CD4-positive, alpha-beta memory T cell (primary cell): ENCODE measurements at regions not wholly inside any gene's neighbourhood (a gene's known extent, or its start where the extent isn't known, plus 50 kb on each side); places are given as distances from the start of the nearest gene placed in this dataset.

Experiments
- CTCF ChIA-PET: fragments of 350-600 bp; sonication (Branson Sonifier 250); formaldehyde crosslinking; loops from one replicate; lab custom pipeline; 2021; ENCODE audit warnings: inconsistent platforms; ENCODE audit not compliant: partially characterized antibody; lab: Charles Lee
- POLR2A ChIA-PET: fragments of 350-600 bp; sonication (Branson Sonifier 250); formaldehyde crosslinking; loops from one replicate; lab custom pipeline; 2021; ENCODE audit not compliant: partially characterized antibody; lab: Charles Lee
- DNase-seq, 5 donors: peaks; one replicate each; pipeline versions ENCODE4 v3.0.0 to v3.0.0-alpha.2; 2020 to 2022; ENCODE audit warnings: mixed read lengths in 1 of 5
- H3K27ac ChIP-seq: one replicate; pipeline ENCODE4 v1.7.0; 2013; ENCODE audit warnings: low read depth, low read length
- H3K27me3 ChIP-seq: 2 replicates; pipeline ENCODE4 v1.7.0; 2013; ENCODE audit warnings: mild to moderate bottlenecking, low read length, moderate library complexity; ENCODE audit not compliant: insufficient read depth
- H3K36me3 ChIP-seq: 2 replicates; pipeline ENCODE4 v1.7.0; 2013; ENCODE audit warnings: mild to moderate bottlenecking, low read length, moderate library complexity; ENCODE audit not compliant: insufficient read depth
- H3K4me1 ChIP-seq: 2 replicates; pipeline ENCODE4 v1.7.0; 2013; ENCODE audit warnings: mild to moderate bottlenecking, low read length, moderate library complexity; ENCODE audit not compliant: insufficient read depth
- H3K4me3 ChIP-seq, 2 donors: one replicate each; pipeline ENCODE4 v1.7.0; 2013; ENCODE audit warnings: low read length in 2 of 2, mild to moderate bottlenecking in 1 of 2
- H3K9me3 ChIP-seq, 2 donors: one replicate each; pipeline ENCODE4 v1.7.0; 2013; ENCODE audit warnings: low read length in 2 of 2, control low read depth in 1 of 2; ENCODE audit not compliant: control insufficient read depth in 1 of 2
- H3K27ac Mint-ChIP-seq, 7 donors: one replicate each; pipeline ENCODE4 v1.8.0; 2020 to 2021; ENCODE audit warnings: mixed read lengths in 7 of 7, mild to moderate bottlenecking in 6 of 7, inconsistent platforms in 3 of 7, moderate library complexity in 3 of 7
- H3K27me3 Mint-ChIP-seq, 2 donors: one replicate each; pipeline ENCODE4 v1.8.0; 2020 to 2021; ENCODE audit warnings: mixed read lengths in 2 of 2
- H3K36me3 Mint-ChIP-seq, 2 donors: one replicate each; pipeline ENCODE4 v1.8.0; 2020 to 2021; ENCODE audit warnings: mixed read lengths in 2 of 2, inconsistent platforms in 1 of 2, mild to moderate bottlenecking in 1 of 2
- H3K4me1 Mint-ChIP-seq, 4 donors: one replicate each; pipeline ENCODE4 v1.8.0; 2020 to 2021; ENCODE audit warnings: mixed read lengths in 4 of 4, mild to moderate bottlenecking in 1 of 4
- H3K4me3 Mint-ChIP-seq, 8 donors: one replicate each; pipeline ENCODE4 v1.8.0; 2020 to 2021; ENCODE audit warnings: mixed read lengths in 8 of 8, mild to moderate bottlenecking in 7 of 8, moderate library complexity in 6 of 8, inconsistent platforms in 3 of 8
- H3K9me3 Mint-ChIP-seq, 8 donors: one replicate each; pipeline ENCODE4 v1.8.0; 2020 to 2021; ENCODE audit warnings: mixed read lengths in 8 of 8, mild to moderate bottlenecking in 5 of 8, inconsistent platforms in 3 of 8, moderate library complexity in 1 of 8
- intact Hi-C: fragments of 100-400 bp; cut with micrococcal nuclease; formaldehyde crosslinking; loops from one replicate; pipeline ENCODE4 v1.15.1; 2023

GRCh38 chr2:30365201-30365600, 81.8 kb upstream of the LCLAT1 start:
- DNase-seq, result no peak
- ChIA-PET CTCF (interaction anchor here (2.0 kb wide), 1 partner anchor 157 kb away, joined by 6 read pairs; no protein-coding TSS in a partner anchor), POLR2A (interaction anchor here (1.1 kb wide), 1 partner anchor 82 kb away, joined by 3 read pairs; the partner anchor contains the start of gene LCLAT1)
- H3K27me3 Mint-ChIP-seq, result no peaks in the 10 kb centered on the region
- H3K36me3 Mint-ChIP-seq, result no peaks in the 10 kb centered on the region
- Histone ChIP-seq H3K4me1 (peaks cover 29% of the 10 kb centered on the region), H3K36me3 (no peaks in the 10 kb centered on the region), H3K9me3 (no peaks in the 10 kb centered on the region), H3K4me3 (no peak overlapping the region), H3K27ac (no peak overlapping the region), H3K27me3 (no peaks in the 10 kb centered on the region)
- no peaks in the 10 kb centered on the region for H3K9me3 Mint-ChIP-seq
- no peak overlapping the region for H3K4me3 Mint-ChIP-seq
- intact Hi-C loops, result no loop called here
- peaks cover 21 to 45% (median 29%) of the 10 kb centered on the region in 4 donors for H3K4me1 Mint-ChIP-seq
- no peak overlapping the region for H3K27ac Mint-ChIP-seq

GRCh38 chr2:30366199-30366691, 80.8 kb upstream of the LCLAT1 start:
- no peaks in the 10 kb centered on the region for H3K36me3 ChIP-seq
- peak in 4 of 5 donors; percentile 12 to 19 (median 19) for DNase-seq
- H3K4me3 Mint-ChIP-seq, result peak overlapping the region in 2 of 8 donors; percentile 18 to 25
- ChIA-PET POLR2A (interaction anchor here (1.1 to 1.4 kb wide), 2 partner anchors 13 to 81 kb away, joined by 3 read pairs; partner anchors contain the start of gene LCLAT1), CTCF (no interaction called here)
- H3K27ac ChIP-seq, result no peak overlapping the region
- H3K27ac Mint-ChIP-seq, result peak overlapping the region in 5 of 7 donors; percentile 3 to 60 (median 11)
- no peaks in the 10 kb centered on the region for H3K27me3 Mint-ChIP-seq
- H3K9me3 ChIP-seq, result no peaks in the 10 kb centered on the region
- intact Hi-C loops, result no loop called here
- peaks cover 24% of the 10 kb centered on the region for H3K4me1 ChIP-seq
- peaks cover 17 to 38% (median 24%) of the 10 kb centered on the region in 4 donors for H3K4me1 Mint-ChIP-seq
- no peaks in the 10 kb centered on the region for H3K36me3 Mint-ChIP-seq
- no peaks in the 10 kb centered on the region for H3K27me3 ChIP-seq
- H3K9me3 Mint-ChIP-seq, result no peaks in the 10 kb centered on the region
- no peak overlapping the region for H3K4me3 ChIP-seq

GRCh38 chr2:30367232-30368070, 79.6 kb upstream of the LCLAT1 start:
- Mint-ChIP-seq H3K9me3 (no peaks in the 10 kb centered on the region), H3K27me3 (no peaks in the 10 kb centered on the region), H3K36me3 (no peaks in the 10 kb centered on the region), H3K4me3 (no peak overlapping the region), H3K27ac (peak overlapping the region in 2 of 7 donors; percentile 4 to 18), H3K4me1 (peaks cover 12 to 26% (median 14%) of the 10 kb centered on the region in 4 donors)
- Histone ChIP-seq H3K4me1 (peaks cover 12% of the 10 kb centered on the region), H3K36me3 (no peaks in the 10 kb centered on the region), H3K27me3 (no peaks in the 10 kb centered on the region), H3K27ac (no peak overlapping the region), H3K9me3 (no peaks in the 10 kb centered on the region), H3K4me3 (no peak overlapping the region)
- DNase-seq, result no peak
- ChIA-PET POLR2A (no interaction called here), CTCF (no interaction called here)
- intact Hi-C loops, result no loop called here

GRCh38 chr2:30368258-30368657, 78.8 kb upstream of the LCLAT1 start:
- no peaks in the 10 kb centered on the region for H3K9me3 ChIP-seq
- no peaks in the 10 kb centered on the region for H3K36me3 Mint-ChIP-seq
- H3K4me1 ChIP-seq, result peaks cover 10% of the 10 kb centered on the region
- no peak overlapping the region for H3K4me3 ChIP-seq
- intact Hi-C loops, result no loop called here
- no peak for DNase-seq
- H3K27ac ChIP-seq, result no peak overlapping the region
- no peak overlapping the region for H3K4me3 Mint-ChIP-seq
- no peaks in the 10 kb centered on the region for H3K36me3 ChIP-seq
- ChIA-PET POLR2A (no interaction called here), CTCF (no interaction called here)
- peak overlapping the region in 1 of 7 donors; percentile 79 for H3K27ac Mint-ChIP-seq
- no peaks in the 10 kb centered on the region for H3K27me3 ChIP-seq
- no peaks in the 10 kb centered on the region for H3K27me3 Mint-ChIP-seq
- no peaks in the 10 kb centered on the region for H3K9me3 Mint-ChIP-seq
- peaks cover 8 to 18% (median 12%) of the 10 kb centered on the region in 4 donors for H3K4me1 Mint-ChIP-seq

- Mint-ChIP-seq H3K27ac (no peak overlapping the region), H3K4me1 (peaks cover 8 to 12% (median 10%) of the 10 kb centered on the region in 4 donors), H3K9me3 (no peaks in the 10 kb centered on the region), H3K27me3 (no peaks in the 10 kb centered on the region), H3K4me3 (no peak overlapping the region), H3K36me3 (no peaks in the 10 kb centered on the region)
- H3K36me3 ChIP-seq, result no peaks in the 10 kb centered on the region
- H3K4me1 ChIP-seq, result peaks cover 8% of the 10 kb centered on the region
- ChIA-PET POLR2A (no interaction called here), CTCF (no interaction called here)
- DNase-seq, result no peak
- no peak overlapping the region for H3K27ac ChIP-seq
- intact Hi-C loops, result no loop called here
- no peak overlapping the region for H3K4me3 ChIP-seq
- no peaks in the 10 kb centered on the region for H3K9me3 ChIP-seq
- H3K27me3 ChIP-seq, result no peaks in the 10 kb centered on the region
Measured at GRCh38 chr2:30371028-30371689, 75.9 kb upstream of the LCLAT1 start.

- CTCF ChIA-PET, result interaction anchor here (0.6 kb wide), 1 partner anchor 19 kb away, joined by 3 read pairs; no protein-coding TSS in a partner anchor
- H3K27ac Mint-ChIP-seq, result peak overlapping the region in 1 of 7 donors; percentile 71
- H3K4me1 ChIP-seq, result peaks cover 1% of the 10 kb centered on the region
- H3K27me3 ChIP-seq, result no peaks in the 10 kb centered on the region
- H3K9me3 ChIP-seq, result no peaks in the 10 kb centered on the region
- intact Hi-C loops, result no loop called here
- no peak overlapping the region for H3K27ac ChIP-seq
- peaks cover 2 to 5% (median 3%) of the 10 kb centered on the region in 4 donors for H3K4me1 Mint-ChIP-seq
- no peak overlapping the region for H3K4me3 ChIP-seq
- no peaks in the 10 kb centered on the region for H3K9me3 Mint-ChIP-seq
- H3K4me3 Mint-ChIP-seq, result no peak overlapping the region
- H3K36me3 Mint-ChIP-seq, result no peaks in the 10 kb centered on the region
- H3K36me3 ChIP-seq, result no peaks in the 10 kb centered on the region
- POLR2A ChIA-PET, result interaction anchor here (0.6 to 1.4 kb wide), 2 partner anchors 10 to 336 kb away, joined by 3 read pairs; no protein-coding TSS in a partner anchor
- no peak for DNase-seq
- H3K27me3 Mint-ChIP-seq, result no peaks in the 10 kb centered on the region
Measured at GRCh38 chr2:30371772-30372373, 75.2 kb upstream of the LCLAT1 start.
